ENCODE measurements at regions not wholly inside any gene's neighbourhood (a gene's known extent, or its start where the extent isn't known, plus 50 kb on each side); places are given as distances from the start of the nearest gene placed in this dataset.

DNA sequence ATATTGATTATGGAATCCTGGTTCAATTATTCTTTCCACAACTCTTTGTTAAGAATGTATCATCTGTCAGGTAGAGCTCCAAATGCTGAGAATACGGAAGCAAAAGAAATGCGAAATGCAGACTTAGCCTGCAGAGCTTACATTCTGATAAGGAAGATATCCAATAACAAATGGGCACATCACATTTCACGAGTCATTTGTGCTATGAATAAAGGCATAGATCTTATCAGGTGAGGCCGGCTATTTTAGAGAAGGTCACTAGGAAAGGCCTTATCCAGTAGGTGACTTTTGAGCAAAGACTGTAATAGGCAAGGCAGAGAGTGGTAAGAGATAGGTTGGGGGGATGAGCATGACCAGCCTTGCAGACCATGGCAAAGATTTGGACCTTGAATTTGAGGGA lies 174.3 kb upstream of the SERPINE2 start:
- TF ChIP-seq, protein P1, sequence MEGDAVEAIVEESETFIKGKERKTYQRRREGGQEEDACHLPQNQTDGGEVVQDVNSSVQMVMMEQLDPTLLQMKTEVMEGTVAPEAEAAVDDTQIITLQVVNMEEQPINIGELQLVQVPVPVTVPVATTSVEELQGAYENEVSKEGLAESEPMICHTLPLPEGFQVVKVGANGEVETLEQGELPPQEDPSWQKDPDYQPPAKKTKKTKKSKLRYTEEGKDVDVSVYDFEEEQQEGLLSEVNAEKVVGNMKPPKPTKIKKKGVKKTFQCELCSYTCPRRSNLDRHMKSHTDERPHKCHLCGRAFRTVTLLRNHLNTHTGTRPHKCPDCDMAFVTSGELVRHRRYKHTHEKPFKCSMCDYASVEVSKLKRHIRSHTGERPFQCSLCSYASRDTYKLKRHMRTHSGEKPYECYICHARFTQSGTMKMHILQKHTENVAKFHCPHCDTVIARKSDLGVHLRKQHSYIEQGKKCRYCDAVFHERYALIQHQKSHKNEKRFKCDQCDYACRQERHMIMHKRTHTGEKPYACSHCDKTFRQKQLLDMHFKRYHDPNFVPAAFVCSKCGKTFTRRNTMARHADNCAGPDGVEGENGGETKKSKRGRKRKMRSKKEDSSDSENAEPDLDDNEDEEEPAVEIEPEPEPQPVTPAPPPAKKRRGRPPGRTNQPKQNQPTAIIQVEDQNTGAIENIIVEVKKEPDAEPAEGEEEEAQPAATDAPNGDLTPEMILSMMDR (IDR thresholded peaks at IDR 0.05; ENCODE audit: extremely low read depth in 1 of 2, insufficient read depth in 1 of 2, low read depth in 1 of 2, low read length in 2 of 2) = no peak
- TF ChIP-seq EZH2 (IDR thresholded peaks at IDR 0.05; ENCODE audit: borderline replicate concordance, low read depth, low read length, severe bottlenecking) (no peak), POLR2A (IDR thresholded peaks at IDR 0.05; ENCODE audit: low read depth, low read length) (no peak), POLR2AphosphoS5 (IDR thresholded peaks at IDR 0.05; ENCODE audit: insufficient read depth, low read depth, low read length) (no peak), MYC (IDR thresholded peaks at IDR 0.05; ENCODE audit: low read depth, low read length) (no peak), JUN (IDR thresholded peaks at IDR 0.05; ENCODE audit: borderline replicate concordance, insufficient read depth, insufficient read length, low read depth) (no peak)
- TF ChIP-seq, protein P2, sequence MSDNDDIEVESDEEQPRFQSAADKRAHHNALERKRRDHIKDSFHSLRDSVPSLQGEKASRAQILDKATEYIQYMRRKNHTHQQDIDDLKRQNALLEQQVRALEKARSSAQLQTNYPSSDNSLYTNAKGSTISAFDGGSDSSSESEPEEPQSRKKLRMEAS (IDR thresholded peaks at IDR 0.05; ENCODE audit: insufficient read depth, insufficient read length) = no peak

Measured in endothelial cell of umbilical vein (primary cell).